OCI-LY3 (cell line): ENCODE measurements at regions not wholly inside any gene's neighbourhood (a gene's known extent, or its start where the extent isn't known, plus 50 kb on each side); places are given as distances from the start of the nearest gene placed in this dataset.

ENCODE experiments used
- H2AFZ ChIP-seq: fragments of 200-600, 300-600 bp; shearing (Covaris generic); 2 replicates; pipeline ENCODE4 v1.6.0; 2014; ENCODE audit warnings: antibody characterized with exemption, low read depth, low read length
- H3K27ac ChIP-seq: fragments of 200-600, 300-600 bp; sonication (generic); 2 replicates; pipeline ENCODE4 v1.5.1; 2014; ENCODE audit warnings: mild to moderate bottlenecking, low read length, moderate library complexity, mixed read lengths
- H3K27me3 ChIP-seq: fragments of 200-600, 300-600 bp; sonication (generic); 2 replicates; pipeline ENCODE4 v1.6.1; 2014; ENCODE audit warnings: low read depth, low read length, mixed read lengths
- H3K36me3 ChIP-seq: fragments of 200-600, 300-600 bp; sonication (generic); replicated peaks from 2 replicates; pipeline ENCODE3; 2014; ENCODE audit warnings: low read depth, low read length, mixed read lengths
- H3K4me1 ChIP-seq: fragments of 300-600, 200-600 bp; sonication (generic); 2 replicates; pipeline ENCODE4 v1.6.1; 2014; ENCODE audit warnings: low read length, mixed read lengths
- H3K4me2 ChIP-seq: fragments of 200-600, 300-600 bp; sonication (generic); 2 replicates; pipeline ENCODE4 v1.6.1; 2014; ENCODE audit warnings: low read length, mixed read lengths
- H3K4me3 ChIP-seq: fragments of 300-600, 200-600 bp; sonication (generic); 2 replicates; pipeline ENCODE4 v1.5.1; 2014; ENCODE audit warnings: antibody characterized with exemption, mild to moderate bottlenecking, low read length, moderate library complexity
- H3K79me2 ChIP-seq: fragments of 300-600, 200-600 bp; shearing (Covaris generic); 2 replicates; pipeline ENCODE4 v1.6.1; 2014; ENCODE audit warnings: mild to moderate bottlenecking, low read length, mixed read lengths
- H3K9ac ChIP-seq: fragments of 300-600, 200-600 bp; shearing (Covaris generic); 2 replicates; pipeline ENCODE4 v1.6.0; 2014; ENCODE audit warnings: mild to moderate bottlenecking, low read length, moderate library complexity
- H3K9me3 ChIP-seq: fragments of 200-600, 300-600 bp; shearing (Covaris generic); 2 replicates; pipeline ENCODE4 v1.6.1; 2014; ENCODE audit warnings: low read length, mixed read lengths; ENCODE audit not compliant: insufficient read depth
- H4K20me1 ChIP-seq: fragments of 200-600, 300-600 bp; sonication (generic); 2 replicates; pipeline ENCODE4 v1.6.1; 2016; ENCODE audit warnings: low read length, mixed read lengths; ENCODE audit not compliant: insufficient read depth
- CTCF ChIP-seq: fragments of 200-600, 300-600 bp; sonication (generic); IDR thresholded peaks from 2 replicates; pipeline ENCODE4 v1.5.1; 2014; ENCODE audit warnings: antibody characterized with exemption, low read length, low read depth
- EZH2phosphoT487 ChIP-seq: fragments of 200-600 bp; shearing (Covaris generic); IDR thresholded peaks from 2 replicates; pipeline ENCODE4 v1.6.1; 2018; ENCODE audit warnings: antibody characterized with exemption, mixed run types, low read depth

DNA sequence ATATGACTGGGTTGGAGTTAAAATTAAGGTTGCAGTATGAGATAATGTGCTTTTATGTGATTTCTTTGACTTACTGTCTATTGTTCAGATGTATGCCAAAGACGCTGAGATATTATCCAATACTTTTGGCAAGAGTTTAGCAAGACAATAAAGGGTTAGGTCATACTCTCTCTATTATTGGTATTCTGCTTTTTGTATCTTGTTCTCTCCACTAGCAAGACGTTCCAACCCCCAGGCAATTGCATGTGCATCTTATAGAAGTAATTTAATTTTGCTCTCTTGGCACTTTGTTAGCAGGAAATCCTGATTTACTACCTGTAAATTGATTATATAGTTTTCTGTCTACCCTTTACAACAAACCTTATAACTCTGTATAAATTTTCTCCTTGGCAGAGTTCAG lies 1093.6 kb downstream of the CDH9 start:
- Histone ChIP-seq H3K9ac (no peak overlapping the region), H3K27me3 (no peaks in the 10 kb centered on the region), H3K4me1 (no peaks in the 10 kb centered on the region), H3K4me3 (no peak overlapping the region), H3K36me3 (no peaks in the 10 kb centered on the region), H3K27ac (no peak overlapping the region), H3K79me2 (no peaks in the 10 kb centered on the region), H4K20me1 (no peaks in the 10 kb centered on the region), H2AFZ (no peak overlapping the region), H3K9me3 (no peaks in the 10 kb centered on the region), H3K4me2 (no peak overlapping the region)
- TF ChIP-seq EZH2phosphoT487 = no peak
- no peak for TF ChIP-seq CTCF

GRCh38 chr5:25909163-25909562 lies 1129.2 kb downstream of the CDH9 start:
- TF ChIP-seq EZH2phosphoT487 (no peak), CTCF (no peak)
- no peak overlapping the region for H3K4me3 ChIP-seq
- H3K9me3 ChIP-seq = no peaks in the 10 kb centered on the region

GRCh38 chr5:25905646-25906045 lies 1132.7 kb downstream of the CDH9 start:
- Histone ChIP-seq H3K36me3 (no peaks in the 10 kb centered on the region), H3K4me3 (no peak overlapping the region), H3K4me2 (no peak overlapping the region), H3K27me3 (no peaks in the 10 kb centered on the region), H3K79me2 (no peaks in the 10 kb centered on the region), H3K9me3 (no peaks in the 10 kb centered on the region), H3K9ac (no peak overlapping the region), H3K27ac (no peak overlapping the region), H4K20me1 (no peaks in the 10 kb centered on the region), H3K4me1 (no peaks in the 10 kb centered on the region), H2AFZ (no peak overlapping the region)
- TF ChIP-seq CTCF (no peak), EZH2phosphoT487 (no peak)

More at GRCh38 chr5:25909163-25909562, 1129.2 kb downstream of the CDH9 start:
- Histone ChIP-seq H3K4me2 (no peak overlapping the region), H2AFZ (no peak overlapping the region), H3K27me3 (no peaks in the 10 kb centered on the region), H3K36me3 (no peaks in the 10 kb centered on the region), H3K79me2 (no peaks in the 10 kb centered on the region), H3K9ac (no peak overlapping the region), H3K27ac (no peak overlapping the region), H3K4me1 (no peaks in the 10 kb centered on the region; the same call in 1 of the 2 replicates), H4K20me1 (no peaks in the 10 kb centered on the region)

DNA sequence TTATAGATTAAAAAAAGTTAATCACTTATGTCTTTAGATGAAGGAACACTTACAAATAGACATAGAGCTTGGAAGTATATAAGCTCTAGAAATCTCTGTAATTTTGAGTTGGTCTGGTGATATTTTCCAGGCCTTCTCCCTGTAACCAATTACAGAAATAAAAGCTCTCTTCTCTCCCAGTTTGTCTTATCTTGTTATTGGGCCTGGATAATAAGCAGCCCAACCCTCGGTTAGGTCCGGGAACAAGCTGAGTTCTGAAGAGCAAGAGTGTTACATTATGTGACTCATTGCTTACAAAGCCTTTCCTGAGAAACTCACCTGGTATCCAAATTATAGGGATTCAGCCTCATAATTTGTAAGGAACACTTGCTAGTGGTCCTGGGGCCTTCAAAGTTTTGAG lies 1146.2 kb downstream of the CDH9 start:
- Histone ChIP-seq H3K4me3 (no peak overlapping the region), H2AFZ (no peak overlapping the region), H3K9me3 (no peaks in the 10 kb centered on the region), H3K4me1 (no peaks in the 10 kb centered on the region), H3K36me3 (no peaks in the 10 kb centered on the region), H3K79me2 (no peaks in the 10 kb centered on the region), H3K27ac (no peak overlapping the region), H3K4me2 (no peak overlapping the region), H4K20me1 (no peaks in the 10 kb centered on the region), H3K9ac (no peak overlapping the region), H3K27me3 (no peaks in the 10 kb centered on the region)
- TF ChIP-seq CTCF (no peak), EZH2phosphoT487 (no peak)
